GM21786 (cell line): ENCODE measurements at regions not wholly inside any gene's neighbourhood (a gene's known extent, or its start where the extent isn't known, plus 50 kb on each side); places are given as distances from the start of the nearest gene placed in this dataset.

ENCODE experiments used
- ATAC-seq: cut with Tn5 transposase; IDR thresholded peaks from one replicate; pipeline ENCODE4 v1.9.1; 2021; ENCODE audit not compliant: unreplicated experiment

GRCh38 chr6:23199541-23199940 is 630.2 kb downstream of the HDGFL1 start:
- ATAC-seq: no peak

GRCh38 chr6:23200946-23201345 is 631.6 kb downstream of the HDGFL1 start:
- no peak for ATAC-seq

GRCh38 chr6:23202207-23202606 is 632.8 kb downstream of the HDGFL1 start:
- no peak for ATAC-seq

GRCh38 chr6:23212398-23212797 is 643.0 kb downstream of the HDGFL1 start:
- no peak for ATAC-seq

GRCh38 chr6:23213193-23213592 is 643.8 kb downstream of the HDGFL1 start:
- no peak for ATAC-seq

- ATAC-seq: no peak
Measured at GRCh38 chr6:23213651-23214050, 644.3 kb downstream of the HDGFL1 start.

GRCh38 chr6:23218751-23219150 is 649.4 kb downstream of the HDGFL1 start:
- no peak for ATAC-seq

GRCh38 chr6:23222724-23223123 is 653.4 kb downstream of the HDGFL1 start:
- no peak for ATAC-seq

GRCh38 chr6:23224540-23224939 is 655.2 kb downstream of the HDGFL1 start:
- ATAC-seq: no peak

GRCh38 chr6:23228439-23229024 is 659.2 kb downstream of the HDGFL1 start:
- ATAC-seq: no peak

GRCh38 chr6:23243854-23244253 is 674.5 kb downstream of the HDGFL1 start:
- no peak for ATAC-seq

- no peak for ATAC-seq
Measured at GRCh38 chr6:23244300-23244699, 674.9 kb downstream of the HDGFL1 start.

GRCh38 chr6:23245572-23245971 is 676.2 kb downstream of the HDGFL1 start:
- no peak for ATAC-seq

- ATAC-seq: no peak
Measured at GRCh38 chr6:23246896-23247295, 677.5 kb downstream of the HDGFL1 start.

GRCh38 chr6:23250556-23250955 is 681.2 kb downstream of the HDGFL1 start:
- ATAC-seq: no peak

GRCh38 chr6:23262864-23263263 is 693.5 kb downstream of the HDGFL1 start:
- no peak for ATAC-seq

- no peak for ATAC-seq
Measured at GRCh38 chr6:23265270-23265669, 695.9 kb downstream of the HDGFL1 start.

GRCh38 chr6:23266536-23266935 is 697.2 kb downstream of the HDGFL1 start:
- ATAC-seq: no peak

GRCh38 chr6:23267651-23268050 is 698.3 kb downstream of the HDGFL1 start:
- ATAC-seq: no peak

- no peak for ATAC-seq
Measured at GRCh38 chr6:23268348-23268747, 699.0 kb downstream of the HDGFL1 start.

- no peak for ATAC-seq
Measured at GRCh38 chr6:23269436-23269835, 700.1 kb downstream of the HDGFL1 start.

GRCh38 chr6:23272536-23272935 is 703.2 kb downstream of the HDGFL1 start:
- ATAC-seq: no peak

GRCh38 chr6:23277521-23278179 is 708.3 kb downstream of the HDGFL1 start:
- no peak for ATAC-seq
